ENCODE measurements at regions not wholly inside any gene's neighbourhood (a gene's known extent, or its start where the extent isn't known, plus 50 kb on each side); places are given as distances from the start of the nearest gene placed in this dataset.

DNA sequence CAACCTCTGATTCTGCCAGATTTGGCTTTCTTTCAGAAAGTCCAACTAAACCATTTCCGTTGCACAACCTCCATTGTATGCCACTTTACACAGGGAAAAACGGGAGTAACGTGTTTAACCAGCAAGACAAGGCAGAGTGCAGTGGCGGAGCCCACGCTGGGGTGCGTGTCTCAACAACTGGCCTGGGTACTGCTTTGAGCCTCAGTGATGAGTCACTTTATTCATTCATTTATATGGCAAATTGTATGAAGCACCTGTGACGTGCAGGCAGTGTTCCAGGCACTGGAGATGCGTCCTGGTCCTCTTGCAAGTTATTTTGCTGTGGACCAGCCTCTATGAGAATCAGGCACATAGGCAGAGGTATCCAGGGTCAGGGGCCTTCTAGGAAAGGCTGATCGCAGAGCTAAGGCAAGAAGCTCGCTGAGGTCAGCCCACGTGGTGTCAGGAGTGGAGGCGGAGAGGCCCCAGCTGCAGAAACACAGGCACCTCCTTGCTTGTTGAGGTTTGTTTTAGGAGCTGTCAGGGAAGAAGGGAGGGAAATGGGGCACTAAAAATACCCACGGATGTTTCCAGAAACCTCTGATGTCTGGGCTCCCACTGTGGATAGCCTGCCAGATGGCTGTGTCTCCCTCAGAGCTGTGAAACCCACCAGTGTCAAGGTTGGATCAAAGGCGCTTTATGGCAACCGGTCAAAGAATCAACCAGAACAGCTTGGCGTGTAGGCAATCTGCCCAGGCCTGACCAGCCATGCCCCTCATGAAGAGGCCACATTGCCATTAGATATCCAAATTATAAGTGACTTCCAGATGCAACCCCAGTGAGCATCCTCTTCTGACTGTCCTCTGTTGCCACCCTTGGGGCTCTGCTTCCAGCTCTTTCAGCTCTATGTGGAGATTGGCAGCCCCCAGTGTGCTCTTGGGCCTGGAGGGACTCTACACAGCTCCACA is 157.2 kb downstream of the CD83 start:
- DNase-seq: peak in 2 of 56 donors; percentile 8 to 21

DNA sequence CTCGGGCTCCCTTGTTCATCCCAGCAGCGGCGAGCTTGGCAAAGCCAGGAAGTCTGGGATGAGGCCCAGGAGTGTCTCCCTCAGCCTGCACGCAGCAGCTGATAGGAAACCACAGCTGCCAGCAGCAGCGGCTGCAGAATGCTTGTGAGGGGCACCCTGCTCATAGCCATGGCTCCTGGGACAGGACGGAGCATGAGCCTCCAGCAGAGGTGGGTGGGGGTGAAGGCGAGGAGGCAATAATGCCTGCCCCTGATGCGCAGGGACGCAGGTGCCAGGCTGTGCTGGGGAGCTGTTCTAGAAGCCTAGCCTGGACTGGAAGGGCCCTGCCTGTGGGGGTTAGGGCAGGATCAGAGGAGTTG is 157.9 kb downstream of the CD83 start:
- DNase-seq: peak in 12 of 56 donors; percentile 6 to 45 (median 16)

DNA sequence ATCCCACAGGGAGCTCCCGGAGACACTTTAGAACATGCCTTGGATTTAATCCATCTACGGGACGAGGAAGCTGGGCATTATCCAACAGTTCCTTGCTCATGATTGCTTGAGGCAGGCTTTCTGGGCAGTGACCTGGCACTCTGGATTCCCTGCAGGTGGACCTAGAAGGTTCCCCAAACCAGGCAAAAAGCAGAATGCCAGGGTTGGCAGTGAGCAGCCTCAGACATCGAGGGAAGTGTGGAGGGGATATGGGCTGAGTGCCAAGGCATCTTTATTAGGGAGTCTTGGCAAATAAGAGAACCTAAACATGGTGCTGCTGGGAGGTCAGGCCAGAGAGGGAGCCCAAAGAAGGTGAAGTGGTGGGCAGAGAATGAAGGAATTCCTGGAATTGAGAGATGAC is 158.5 kb downstream of the CD83 start:
- DNase-seq: no peak

DNA sequence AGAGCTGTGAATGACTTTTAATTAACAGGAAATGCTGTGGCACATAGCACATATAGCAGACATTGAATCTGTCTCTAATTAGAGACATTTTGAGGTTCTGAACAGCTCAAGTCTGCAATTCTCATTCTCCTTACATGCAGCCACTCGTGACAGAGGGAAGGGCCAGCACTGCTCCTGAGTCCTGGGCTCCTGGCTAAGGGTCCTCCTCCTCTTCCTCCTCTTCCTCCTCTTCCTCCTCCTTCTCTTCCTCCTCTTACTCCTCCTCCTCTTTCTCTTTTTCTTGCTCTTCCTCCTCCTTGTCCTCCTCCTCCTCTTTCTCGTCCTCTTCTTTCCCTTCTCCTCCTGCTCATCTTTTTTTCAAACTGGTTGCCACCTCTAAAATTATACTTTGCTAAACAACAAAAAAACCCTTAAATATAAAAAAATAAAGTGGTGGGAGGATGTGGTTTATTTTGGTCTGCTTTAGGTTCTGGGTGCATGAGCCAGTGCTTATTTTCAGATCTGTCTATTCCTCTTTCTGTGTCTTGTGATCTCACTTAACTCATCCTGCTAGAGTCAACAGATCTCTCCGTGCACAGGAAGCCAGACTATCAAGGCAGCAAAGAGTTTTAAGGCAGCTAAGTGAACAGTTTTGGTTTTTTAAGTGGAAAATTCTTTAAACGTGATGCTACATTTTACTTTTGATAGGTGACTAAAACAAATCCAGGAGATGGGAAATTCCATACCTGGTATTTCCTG is 159.3 kb downstream of the CD83 start:
- peak in 1 of 56 donors; percentile 2 for DNase-seq

DNA sequence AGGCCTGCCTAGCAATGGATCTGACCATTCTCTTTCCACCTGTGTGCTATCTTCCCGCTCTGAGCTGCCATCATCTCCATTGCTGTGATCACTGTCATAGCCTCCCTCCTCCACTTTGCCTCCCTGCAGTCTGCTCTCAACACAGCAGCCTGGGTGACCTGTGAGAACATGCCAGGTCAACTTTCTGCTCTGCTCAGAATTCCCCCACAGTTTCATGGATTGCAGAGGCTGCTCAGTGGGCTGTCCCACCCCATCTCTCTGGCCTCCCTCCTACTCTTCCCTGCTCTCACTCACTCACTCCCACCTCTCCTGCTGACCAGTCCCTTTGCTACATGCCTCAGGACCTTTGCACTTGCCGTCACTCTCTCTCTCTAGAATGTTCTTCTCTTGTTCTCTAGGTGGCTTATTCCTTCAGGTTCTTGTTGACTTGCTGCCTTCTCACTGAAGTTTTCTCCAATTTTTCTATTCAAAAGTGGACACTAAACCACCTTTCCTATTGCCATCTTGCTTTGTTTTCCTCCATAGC is 159.9 kb downstream of the CD83 start:
- no peak for DNase-seq

DNA sequence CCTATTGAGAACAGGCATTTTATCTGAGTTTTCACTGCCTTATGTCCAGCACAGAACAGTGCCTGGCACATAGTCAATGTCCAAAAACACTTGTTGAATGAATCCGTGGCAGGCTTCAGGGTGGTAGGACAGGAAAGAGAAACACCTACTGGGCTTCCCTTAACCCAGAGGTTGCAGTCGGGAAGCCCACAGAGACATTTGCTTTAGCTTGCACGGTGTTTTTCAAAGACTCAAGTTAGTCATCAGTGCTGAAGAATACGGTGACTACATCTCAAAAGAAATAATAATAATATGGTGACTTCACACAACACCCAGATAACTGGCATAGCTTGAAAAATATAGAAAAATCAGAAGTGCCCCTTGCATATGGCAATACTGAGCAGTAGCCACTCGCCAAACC is 160.4 kb downstream of the CD83 start:
- no peak for DNase-seq

DNA sequence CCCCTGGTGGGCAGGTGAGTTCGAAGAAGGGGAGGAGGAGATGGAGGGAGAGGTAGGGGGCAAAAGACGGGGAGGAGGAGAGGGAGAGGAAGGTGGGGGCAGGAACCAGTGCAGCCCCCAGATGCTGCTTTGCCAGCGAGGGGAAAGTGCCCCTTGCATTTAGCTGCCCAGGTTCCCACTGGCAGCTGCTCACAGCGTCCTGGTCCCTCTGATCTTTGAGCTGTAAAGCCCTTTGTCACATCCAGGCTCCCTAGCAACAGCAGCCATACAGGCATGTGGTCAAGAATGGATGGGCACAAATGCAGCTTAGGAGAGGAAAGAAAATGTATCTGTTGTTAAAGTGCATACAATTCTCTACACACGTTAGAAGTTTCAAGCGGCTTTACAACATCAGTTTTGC is 160.9 kb downstream of the CD83 start:
- no peak for DNase-seq

DNA sequence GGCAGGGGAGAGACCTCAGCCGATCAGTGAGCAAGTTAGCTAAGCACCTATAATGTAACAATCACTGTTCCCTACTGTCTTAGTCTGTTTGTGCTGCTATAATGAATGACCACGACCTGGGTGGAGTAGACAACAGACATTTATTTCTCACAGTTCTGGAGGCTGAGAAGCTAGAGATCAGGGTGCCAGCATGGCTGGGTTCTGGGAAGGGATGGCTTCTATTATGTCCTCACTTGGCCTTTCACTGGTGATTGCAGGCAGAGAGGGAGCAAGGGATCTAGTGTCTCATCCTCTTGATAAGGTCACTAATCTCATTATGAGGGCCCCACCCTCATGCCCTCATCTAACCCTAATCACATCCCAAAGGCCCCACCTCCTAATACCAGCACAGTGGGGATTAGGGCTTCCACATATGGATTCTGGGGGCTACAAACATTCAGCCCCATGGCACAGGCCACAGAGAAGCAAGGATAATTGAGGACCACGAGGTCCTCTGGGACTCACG is 162.5 kb downstream of the CD83 start:
- no peak for DNase-seq

DNA sequence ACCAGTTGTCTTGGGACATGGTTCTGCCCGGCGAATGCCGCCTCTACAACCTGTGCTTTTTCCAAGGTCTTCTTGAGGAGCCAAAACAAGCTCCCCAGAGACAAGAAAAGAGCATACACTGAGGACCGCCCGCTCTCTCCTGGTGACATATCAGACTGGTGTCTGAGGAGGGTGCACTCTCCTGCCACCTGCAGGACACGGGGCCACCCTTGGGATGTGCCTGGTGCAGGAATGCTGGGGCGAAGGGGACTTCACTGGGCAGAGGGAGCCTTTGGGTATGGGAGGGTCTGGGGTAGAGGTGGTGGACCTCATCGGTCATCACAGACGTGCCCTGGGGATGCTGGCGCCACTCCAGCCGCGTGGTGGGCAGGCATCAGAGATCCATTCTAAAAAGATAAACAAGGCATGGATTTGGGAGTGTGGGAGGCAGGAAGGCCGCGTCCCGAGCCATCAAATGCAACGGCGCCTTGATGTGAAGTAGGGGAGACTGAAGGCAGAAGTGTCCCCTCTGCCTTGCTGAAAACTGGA is 163.3 kb downstream of the CD83 start:
- no peak for DNase-seq

DNA sequence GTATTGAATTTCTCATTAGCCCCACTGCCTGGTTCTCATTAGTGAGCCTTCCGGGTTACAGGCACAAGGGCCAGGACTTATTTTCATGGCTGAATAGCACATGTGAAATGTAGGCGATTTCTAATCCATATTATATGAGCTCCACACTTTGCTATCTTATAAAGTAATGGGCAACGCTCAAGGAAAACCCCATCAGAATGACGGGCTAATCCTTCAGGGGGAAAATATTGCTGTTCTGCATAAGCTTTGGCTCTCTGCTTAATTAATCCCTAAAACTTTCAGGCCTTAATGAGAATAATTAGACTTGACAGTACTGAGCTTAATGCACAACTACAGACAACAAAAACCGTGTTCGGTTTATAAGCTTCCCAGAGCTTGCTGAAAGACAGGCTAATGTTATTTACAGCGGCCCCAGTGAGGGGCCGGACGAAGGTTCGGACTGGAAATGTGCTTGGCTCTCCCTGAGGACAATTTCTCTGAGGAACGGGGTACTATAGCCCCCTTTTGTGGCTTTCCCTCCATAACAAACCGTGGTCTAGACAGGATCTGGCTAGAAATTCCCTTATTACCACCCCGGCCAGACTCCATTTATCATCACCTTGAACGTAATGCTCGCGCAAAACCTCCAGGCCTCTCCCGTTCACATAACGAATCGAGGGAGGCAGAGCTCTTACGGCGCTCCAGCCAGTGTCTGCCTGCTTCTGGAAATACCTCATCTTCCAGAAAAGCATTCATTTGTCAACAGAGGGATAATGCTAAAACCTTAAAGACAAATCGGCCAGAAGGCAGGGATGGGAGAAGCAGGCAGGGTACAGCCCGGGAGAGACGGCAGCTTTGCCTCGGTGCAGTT is 164.5 kb downstream of the CD83 start:
- DNase-seq: no peak

DNA sequence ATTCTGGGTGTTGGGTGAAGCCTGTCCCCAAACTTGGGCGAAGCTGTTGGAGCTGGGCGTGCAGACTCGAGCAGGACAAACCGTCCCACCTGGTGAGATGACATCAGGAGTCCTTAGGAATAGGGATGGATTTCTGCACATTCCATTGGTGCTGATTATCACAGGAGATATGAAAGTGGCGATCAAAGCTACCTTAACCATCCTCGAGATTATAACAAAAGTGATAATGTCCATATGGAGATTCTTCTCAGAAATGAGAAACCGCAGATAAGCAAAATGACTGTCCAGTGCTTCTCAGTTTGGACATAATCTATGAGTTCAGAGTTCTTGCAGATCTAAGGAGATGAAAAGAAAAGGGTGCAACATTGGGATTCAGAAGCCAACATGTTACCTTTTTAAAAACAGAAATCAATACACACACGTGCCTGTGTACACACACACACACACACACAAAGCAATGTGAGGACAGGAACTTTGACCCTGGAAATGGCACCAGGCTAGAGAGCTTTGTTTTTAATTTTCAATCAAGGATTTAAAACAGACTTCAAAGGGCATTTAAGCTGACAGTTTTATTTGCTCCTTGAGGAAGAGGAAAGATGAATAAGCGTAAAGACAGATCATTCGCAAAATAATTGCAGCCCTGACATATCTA is 165.4 kb downstream of the CD83 start:
- no peak for DNase-seq

DNA sequence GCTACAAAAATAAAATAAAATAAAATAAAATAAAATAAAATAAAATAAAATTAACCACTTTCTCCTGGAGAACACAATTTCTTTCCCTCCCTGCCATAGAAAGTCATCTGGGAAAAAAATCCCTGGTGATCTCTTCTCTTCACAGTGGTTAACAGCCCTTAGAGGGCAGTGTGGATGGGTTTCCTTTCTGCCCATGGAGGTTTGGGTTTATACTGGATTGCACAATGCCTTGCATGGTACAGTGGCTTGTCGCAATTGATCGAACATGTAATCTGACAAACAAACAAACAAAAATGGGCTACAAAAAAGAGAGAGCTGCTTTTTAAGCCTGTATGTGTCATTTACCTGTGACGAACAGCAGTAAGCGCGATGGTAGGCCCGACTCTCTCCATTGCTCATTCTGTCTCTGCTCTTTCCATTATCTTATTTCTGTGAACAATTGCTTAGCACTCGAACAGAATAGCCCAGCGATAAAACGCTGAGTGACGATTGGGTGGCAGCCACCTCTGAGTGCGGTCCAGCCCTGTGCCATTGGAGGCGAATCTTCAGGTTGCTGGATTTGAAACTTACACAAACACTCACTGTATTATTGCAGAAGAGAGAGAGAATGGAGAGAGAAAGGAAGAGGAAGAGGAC is 166.1 kb downstream of the CD83 start:
- DNase-seq: no peak

DNA sequence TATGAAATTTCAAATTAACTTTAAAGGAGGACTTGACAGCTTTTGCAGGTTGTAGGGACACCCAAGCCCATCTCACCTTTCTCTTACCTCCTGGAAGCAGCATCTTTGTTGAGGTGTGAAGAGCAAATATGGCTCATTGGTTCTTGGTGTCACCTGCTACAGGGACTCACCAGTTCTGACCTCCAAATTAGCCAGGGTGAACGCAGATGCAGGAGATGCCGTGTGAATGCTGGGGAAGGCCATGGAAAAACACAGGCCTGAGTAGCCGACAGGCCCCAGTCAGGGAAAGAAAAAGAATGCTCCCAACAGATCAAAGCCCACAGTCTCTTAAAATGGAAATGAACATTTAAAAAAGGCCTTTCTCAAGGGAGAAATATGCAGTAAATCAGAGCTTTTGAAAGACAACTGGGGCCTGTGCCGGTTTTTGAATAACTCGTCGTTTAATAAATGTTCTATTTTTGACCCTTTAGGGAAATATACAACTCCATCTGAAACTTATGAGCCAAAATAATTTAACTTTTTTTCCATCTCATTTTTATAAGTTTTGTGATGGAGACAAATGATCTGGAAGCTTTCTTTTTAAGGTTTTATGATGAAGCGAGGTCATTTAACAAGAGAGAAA is 167.5 kb downstream of the CD83 start:
- no peak for DNase-seq

DNA sequence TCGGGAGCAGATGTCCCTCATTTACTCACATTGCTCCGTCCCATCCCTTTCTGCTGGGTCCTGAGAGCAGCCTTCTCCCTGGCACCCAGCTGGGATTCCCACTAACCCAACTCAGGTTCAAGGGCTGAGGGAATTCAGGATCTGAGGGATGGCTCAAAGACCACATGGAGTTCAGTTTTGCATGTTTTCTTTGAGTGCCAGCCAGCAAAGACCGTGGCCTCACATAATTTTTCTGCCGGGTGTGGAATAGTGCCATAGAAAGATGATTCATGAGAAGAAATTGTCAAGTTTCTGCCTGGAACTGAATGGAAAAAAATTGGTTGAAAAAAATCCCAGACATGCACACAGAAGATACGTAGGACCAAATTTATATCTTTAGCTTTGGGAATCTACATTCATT is 168.6 kb downstream of the CD83 start:
- no peak for DNase-seq

DNA sequence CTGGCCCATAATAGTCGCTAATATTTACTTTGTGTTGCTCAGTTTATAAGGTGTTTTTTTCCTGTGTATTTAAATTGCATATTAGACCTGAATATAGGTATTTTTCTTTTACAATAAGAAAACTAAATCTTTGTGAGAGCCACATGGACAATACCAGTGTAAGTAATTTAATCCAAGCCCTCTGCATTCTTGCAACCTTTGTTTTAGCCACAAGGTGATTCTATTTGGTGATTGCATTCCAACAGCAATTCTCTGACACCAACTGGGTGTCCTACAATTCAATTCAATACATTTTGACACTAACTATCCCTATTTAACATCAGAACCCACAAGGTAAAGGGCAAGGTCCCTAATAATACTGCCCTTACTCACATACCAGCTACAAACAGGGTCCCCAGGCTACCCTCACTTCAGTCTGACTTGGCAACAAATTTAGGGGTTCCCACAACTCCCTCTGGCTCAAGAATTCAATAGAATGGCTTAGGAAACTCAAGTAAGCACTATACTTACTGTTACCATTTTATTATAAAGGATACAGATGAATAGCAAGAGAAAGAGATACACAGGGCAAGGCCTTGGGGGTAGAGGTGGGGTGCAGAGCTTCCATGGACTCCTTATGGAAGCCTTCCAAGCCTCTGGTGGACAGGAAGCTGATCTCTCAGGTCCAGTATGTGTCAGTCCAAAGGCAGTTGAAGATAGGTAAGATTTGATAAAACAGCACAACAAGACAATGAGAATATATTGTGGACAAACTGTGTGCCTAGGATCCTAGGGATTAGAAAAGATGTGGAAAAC is 169.3 kb downstream of the CD83 start:
- DNase-seq: no peak

DNA sequence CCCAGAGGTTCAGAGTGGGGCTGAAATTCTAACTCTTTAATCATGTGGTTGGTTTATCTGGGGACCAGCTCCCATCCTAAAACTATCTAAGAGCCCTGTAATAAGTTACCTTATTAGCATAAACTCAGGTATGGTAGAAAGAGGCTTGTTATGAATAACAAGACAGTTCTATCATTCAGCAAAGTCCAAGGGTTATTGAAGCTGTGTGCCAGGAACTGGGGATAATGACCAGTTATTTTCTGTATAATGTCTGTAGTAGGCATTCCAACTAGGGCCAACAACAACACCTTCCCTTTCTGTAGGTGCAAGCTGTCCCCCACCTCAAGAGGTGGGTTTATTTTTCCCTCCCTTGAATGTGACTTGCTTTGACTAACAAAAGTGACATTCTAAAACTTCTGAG is 170.1 kb downstream of the CD83 start:
- DNase-seq: no peak

DNA sequence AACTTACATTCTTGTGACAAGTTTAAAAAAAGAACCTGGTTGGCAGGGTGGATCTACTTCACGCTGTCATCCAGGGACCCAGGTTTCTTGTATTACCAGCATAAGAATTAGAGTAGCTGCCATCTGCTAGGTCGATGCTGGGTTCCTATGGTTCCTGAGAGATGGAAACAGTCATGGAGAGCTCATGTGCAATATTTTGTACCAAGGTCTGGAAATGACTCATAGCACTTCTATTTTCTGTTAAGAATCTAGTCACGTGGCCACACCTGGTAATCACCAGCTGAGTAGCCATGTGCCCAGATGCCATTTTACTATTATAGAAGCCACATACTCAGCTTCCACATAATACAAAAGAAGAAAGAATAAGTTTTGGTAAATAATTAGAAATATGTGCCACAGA is 171.3 kb downstream of the CD83 start:
- no peak for DNase-seq

DNA sequence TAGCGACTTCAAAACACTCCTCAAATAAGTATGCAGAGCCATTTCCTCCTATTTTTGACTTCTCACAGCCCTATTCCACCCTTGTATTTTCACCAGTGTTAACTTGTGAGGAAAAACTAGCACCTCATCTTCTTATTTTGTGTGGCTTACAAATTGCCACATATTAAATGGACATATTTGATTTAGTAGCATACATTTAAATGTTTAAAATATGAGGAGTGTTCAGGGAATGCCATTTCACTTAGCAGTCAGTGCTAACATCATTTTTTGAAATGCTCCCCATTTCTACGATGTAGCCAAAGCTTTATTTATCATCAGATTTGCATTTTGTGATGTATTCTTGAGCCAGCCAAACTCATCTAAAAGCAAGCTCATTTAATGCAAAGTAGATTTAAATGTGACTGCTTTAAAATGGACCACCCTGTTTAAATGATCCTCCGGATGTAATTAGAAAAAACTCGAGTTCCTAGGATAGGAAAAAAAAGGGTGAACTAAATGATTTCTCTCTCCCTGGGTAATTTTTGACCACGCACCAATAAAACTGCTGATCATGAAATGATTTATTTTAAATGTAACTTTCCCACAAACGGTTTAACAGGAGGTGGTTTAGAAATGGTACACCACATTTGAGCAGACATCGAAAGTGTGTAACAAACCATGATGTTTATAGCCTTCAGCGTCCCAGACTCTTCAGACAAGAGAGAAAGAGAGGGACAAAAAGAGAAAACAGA is 172.6 kb downstream of the CD83 start:
- DNase-seq: no peak

Data from nucleus accumbens (tissue), 56 donors.